ENCODE measurements at regions not wholly inside any gene's neighbourhood (a gene's known extent, or its start where the extent isn't known, plus 50 kb on each side); places are given as distances from the start of the nearest gene placed in this dataset.

DNA sequence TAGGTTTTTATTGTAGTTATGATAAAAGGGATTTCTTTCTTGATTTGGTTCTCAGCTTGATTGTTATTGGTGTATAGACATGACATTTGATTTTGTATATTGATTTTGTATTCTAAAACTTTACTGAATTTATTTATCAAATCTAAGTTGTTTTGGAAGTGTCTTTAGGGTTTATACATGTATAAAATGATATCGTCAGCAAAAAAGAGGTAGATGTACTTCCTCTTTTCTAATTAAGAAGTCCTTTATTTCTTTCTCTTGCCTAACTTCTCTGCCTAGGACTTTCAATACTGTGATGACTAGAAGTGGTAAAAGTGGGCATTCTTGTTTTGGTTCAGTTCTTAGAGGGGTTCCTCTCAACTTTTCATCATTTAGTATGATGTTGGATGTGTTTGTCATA, 487.3 kb upstream of the KIF2B start:
- intact Hi-C loops (cut with DNase I, micrococcal nuclease), result no loop called here
- H3K27me3 ChIP-seq (ENCODE audit: control insufficient read depth in 1 of 2, insufficient read depth in 2 of 2, low read length in 2 of 2), result no peaks in the 10 kb centered on the region
- DNase-seq, result no peak
- Mint-ChIP-seq H3K36me3 (ENCODE audit: low read depth) (no peaks in the 10 kb centered on the region), H3K27ac (no peak overlapping the region), H3K4me3 (no peak overlapping the region), H3K9me3 (peaks cover 11% of the 10 kb centered on the region), H3K4me1 (ENCODE audit: low read depth) (no peaks in the 10 kb centered on the region), H3K27me3 (no peaks in the 10 kb centered on the region)
- H3K36me3 ChIP-seq (ENCODE audit: insufficient read depth, low read length), result no peaks in the 10 kb centered on the region
- peaks cover 0 to 7% of the 10 kb centered on the region in 2 experiments for H3K9me3 ChIP-seq (ENCODE audit: control insufficient read depth in 1 of 2, insufficient read depth in 1 of 2, low read length in 2 of 2)
- ChIA-PET CTCF (no interaction called here), POLR2A (no interaction called here)
- H3K27ac ChIP-seq (ENCODE audit: low read depth in 1 of 2, low read length in 2 of 2), result no peak overlapping the region
- TF ChIP-seq, protein P1, sequence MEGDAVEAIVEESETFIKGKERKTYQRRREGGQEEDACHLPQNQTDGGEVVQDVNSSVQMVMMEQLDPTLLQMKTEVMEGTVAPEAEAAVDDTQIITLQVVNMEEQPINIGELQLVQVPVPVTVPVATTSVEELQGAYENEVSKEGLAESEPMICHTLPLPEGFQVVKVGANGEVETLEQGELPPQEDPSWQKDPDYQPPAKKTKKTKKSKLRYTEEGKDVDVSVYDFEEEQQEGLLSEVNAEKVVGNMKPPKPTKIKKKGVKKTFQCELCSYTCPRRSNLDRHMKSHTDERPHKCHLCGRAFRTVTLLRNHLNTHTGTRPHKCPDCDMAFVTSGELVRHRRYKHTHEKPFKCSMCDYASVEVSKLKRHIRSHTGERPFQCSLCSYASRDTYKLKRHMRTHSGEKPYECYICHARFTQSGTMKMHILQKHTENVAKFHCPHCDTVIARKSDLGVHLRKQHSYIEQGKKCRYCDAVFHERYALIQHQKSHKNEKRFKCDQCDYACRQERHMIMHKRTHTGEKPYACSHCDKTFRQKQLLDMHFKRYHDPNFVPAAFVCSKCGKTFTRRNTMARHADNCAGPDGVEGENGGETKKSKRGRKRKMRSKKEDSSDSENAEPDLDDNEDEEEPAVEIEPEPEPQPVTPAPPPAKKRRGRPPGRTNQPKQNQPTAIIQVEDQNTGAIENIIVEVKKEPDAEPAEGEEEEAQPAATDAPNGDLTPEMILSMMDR (IDR thresholded peaks at IDR 0.05), result no peak
- no peaks in the 10 kb centered on the region for H3K4me1 ChIP-seq (ENCODE audit: insufficient read depth, low read length)
- no peak overlapping the region for H3K4me3 ChIP-seq (ENCODE audit: low read length)
- ATAC-seq (ENCODE audit: poor library complexity), result no peak

DNA sequence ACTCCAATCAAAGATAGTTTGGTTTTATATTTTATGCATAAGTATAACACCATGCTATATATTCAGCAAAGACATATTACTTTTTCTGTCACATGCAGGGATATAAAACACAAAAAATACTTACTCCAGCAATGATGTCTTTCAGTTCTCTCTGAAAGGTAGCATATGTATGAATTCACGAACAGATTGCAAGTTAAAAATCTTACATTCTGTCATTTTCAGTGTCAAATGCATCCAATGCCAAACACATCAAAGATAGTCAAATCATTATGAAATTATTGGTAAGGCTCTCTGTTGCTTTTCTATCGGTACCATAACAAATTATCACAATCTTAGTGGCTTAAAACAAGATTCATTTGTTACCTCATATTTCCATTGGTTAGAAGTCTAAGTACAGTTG, 492.0 kb upstream of the KIF2B start:
- H3K36me3 ChIP-seq (ENCODE audit: insufficient read depth, low read length), result no peaks in the 10 kb centered on the region
- Mint-ChIP-seq H3K4me3 (no peak overlapping the region), H3K36me3 (ENCODE audit: low read depth) (no peaks in the 10 kb centered on the region), H3K9me3 (peaks cover 13% of the 10 kb centered on the region), H3K27me3 (no peaks in the 10 kb centered on the region), H3K27ac (no peak overlapping the region), H3K4me1 (ENCODE audit: low read depth) (no peaks in the 10 kb centered on the region)
- ChIA-PET POLR2A (no interaction called here), CTCF (no interaction called here)
- DNase-seq (no peak), ATAC-seq (ENCODE audit: poor library complexity) (no peak)
- no peaks in the 10 kb centered on the region for H3K4me1 ChIP-seq (ENCODE audit: insufficient read depth, low read length)
- H3K9me3 ChIP-seq (ENCODE audit: control insufficient read depth in 1 of 2, insufficient read depth in 1 of 2, low read length in 2 of 2), result no peaks in the 10 kb centered on the region
- H3K27me3 ChIP-seq (ENCODE audit: control insufficient read depth in 1 of 2, insufficient read depth in 2 of 2, low read length in 2 of 2), result no peaks in the 10 kb centered on the region
- H3K27ac ChIP-seq (ENCODE audit: low read depth in 1 of 2, low read length in 2 of 2), result no peak overlapping the region
- intact Hi-C loops (cut with DNase I, micrococcal nuclease), result no loop called here
- TF ChIP-seq, protein P1 (IDR thresholded peaks at IDR 0.05), result no peak
- no peak overlapping the region for H3K4me3 ChIP-seq (ENCODE audit: low read length)

DNA sequence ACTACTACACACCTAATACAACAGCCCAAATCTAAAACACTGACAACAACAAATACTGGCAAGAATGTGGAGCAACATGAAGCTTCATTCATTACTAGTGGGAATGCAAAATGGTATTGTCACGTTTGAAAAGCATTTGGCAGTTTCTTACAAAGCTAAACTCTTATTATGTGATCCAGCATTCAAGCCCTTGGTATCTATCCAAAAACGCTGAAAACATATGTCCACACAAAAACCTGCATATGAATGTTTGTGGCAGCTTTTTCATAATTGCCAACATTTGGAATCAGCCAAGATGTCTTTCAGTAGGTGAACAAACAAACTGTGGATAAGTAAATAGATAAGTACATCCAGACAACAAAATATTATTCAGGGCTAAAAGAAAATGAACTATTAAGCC, 501.1 kb upstream of the KIF2B start:
- H3K27ac Mint-ChIP-seq, result no peak overlapping the region
- no peaks in the 10 kb centered on the region for H3K36me3 Mint-ChIP-seq (ENCODE audit: low read depth)
- H3K27me3 ChIP-seq (ENCODE audit: control insufficient read depth in 1 of 2, insufficient read depth in 2 of 2, low read length in 2 of 2), result no peaks in the 10 kb centered on the region

More for the DNA sequence above, 501.1 kb upstream of the KIF2B start:
- TF ChIP-seq, protein P1 (IDR thresholded peaks at IDR 0.05), result no peak
- ChIA-PET POLR2A (no interaction called here), CTCF (no interaction called here)
- no peaks in the 10 kb centered on the region for H3K36me3 ChIP-seq (ENCODE audit: insufficient read depth, low read length)
- Mint-ChIP-seq H3K4me3 (no peak overlapping the region), H3K9me3 (peaks cover 3% of the 10 kb centered on the region), H3K4me1 (ENCODE audit: low read depth) (no peaks in the 10 kb centered on the region), H3K27me3 (no peaks in the 10 kb centered on the region)
- DNase-seq (no peak), ATAC-seq (ENCODE audit: poor library complexity) (no peak)
- no peak overlapping the region for H3K4me3 ChIP-seq (ENCODE audit: low read length)
- no peak overlapping the region for H3K27ac ChIP-seq (ENCODE audit: low read depth in 1 of 2, low read length in 2 of 2)
- no peaks in the 10 kb centered on the region for H3K4me1 ChIP-seq (ENCODE audit: insufficient read depth, low read length)
- H3K9me3 ChIP-seq (ENCODE audit: control insufficient read depth in 1 of 2, insufficient read depth in 1 of 2, low read length in 2 of 2), result no peaks in the 10 kb centered on the region
- intact Hi-C loops (cut with DNase I, micrococcal nuclease), result no loop called here
